ENCODE measurements at regions not wholly inside any gene's neighbourhood (a gene's known extent, or its start where the extent isn't known, plus 50 kb on each side); places are given as distances from the start of the nearest gene placed in this dataset.
"Not testable (repeated sequence)": the region's sequence is repeated elsewhere in the genome, so short reads cannot be mapped to it uniquely, and the experiment has no call there.

GRCh38 chr17:71625330-71625729 lies 495.5 kb upstream of the SOX9 start:
- no peak for DNase-seq

DNA sequence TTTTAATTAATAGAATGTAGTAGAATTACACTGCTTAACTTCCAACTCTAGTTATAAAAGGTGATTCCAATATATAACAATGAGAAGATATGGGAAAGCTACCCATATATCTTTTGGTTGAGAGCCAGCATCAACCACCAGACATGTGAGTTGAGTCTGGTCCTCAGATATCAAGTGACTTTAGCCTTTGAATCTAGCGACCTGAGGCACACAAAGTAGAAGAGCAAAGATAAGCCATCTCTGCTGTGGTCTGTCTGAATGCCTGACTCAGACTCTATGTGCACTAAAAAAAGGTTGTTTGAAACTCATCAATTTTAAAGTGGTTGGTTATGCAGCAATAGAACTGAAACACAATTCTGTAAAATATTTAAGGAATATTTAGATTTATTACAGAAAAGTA lies 492.5 kb upstream of the SOX9 start:
- no peak for DNase-seq

GRCh38 chr17:71631483-71631882 lies 489.3 kb upstream of the SOX9 start:
- no peak for DNase-seq

GRCh38 chr17:71632328-71632727 lies 488.5 kb upstream of the SOX9 start:
- no peak for DNase-seq

DNA sequence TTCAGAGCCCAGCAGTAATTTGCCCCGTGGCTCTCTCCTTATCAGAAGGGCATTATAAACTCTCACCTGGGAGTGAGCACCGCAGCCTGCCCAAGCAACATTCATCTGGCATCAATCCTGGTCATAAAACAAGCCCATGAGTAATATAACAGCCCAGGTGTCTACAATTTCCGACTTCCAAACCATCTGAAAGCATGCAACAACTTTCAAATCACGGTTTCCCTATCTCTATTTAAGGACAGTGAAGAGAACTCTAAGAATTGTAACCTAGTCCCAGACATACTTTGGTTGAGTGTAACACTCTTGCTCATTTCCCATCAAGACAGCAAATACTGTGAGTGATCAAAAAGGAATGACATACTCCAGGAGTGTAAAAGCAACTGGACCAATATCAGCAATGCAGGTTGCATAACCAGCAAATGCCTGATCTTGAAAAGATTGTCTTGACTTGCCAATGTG lies 487.4 kb upstream of the SOX9 start:
- DNase-seq = no peak

GRCh38 chr17:71634376-71634775 lies 486.4 kb upstream of the SOX9 start:
- DNase-seq = no peak

DNA sequence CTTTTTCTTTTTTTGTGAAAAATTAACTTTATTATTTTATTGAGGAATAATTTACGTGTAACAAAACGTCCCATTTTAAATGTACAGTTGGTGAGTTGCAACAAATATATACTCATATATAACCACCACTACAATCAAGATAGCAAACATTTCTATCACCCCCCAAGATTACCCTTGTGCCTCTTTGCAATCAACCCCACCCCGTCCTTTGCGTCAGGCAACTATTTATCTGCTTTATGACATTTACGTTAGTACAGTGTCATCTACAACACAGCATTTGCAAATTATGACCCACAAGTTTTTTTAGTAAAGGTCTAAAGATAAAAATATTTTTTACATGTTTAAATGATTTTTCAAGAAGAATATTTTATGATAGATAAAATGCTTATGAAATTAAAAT lies 485.6 kb upstream of the SOX9 start:
- DNase-seq = no peak

- no peak for DNase-seq
These were observed 484.2 kb upstream of the SOX9 start for GRCh38 chr17:71636644-71637043.

- no peak for DNase-seq
These were observed 482.2 kb upstream of the SOX9 start for GRCh38 chr17:71638668-71639067.

GRCh38 chr17:71639865-71640264 lies 481.0 kb upstream of the SOX9 start:
- no peak for DNase-seq

DNA sequence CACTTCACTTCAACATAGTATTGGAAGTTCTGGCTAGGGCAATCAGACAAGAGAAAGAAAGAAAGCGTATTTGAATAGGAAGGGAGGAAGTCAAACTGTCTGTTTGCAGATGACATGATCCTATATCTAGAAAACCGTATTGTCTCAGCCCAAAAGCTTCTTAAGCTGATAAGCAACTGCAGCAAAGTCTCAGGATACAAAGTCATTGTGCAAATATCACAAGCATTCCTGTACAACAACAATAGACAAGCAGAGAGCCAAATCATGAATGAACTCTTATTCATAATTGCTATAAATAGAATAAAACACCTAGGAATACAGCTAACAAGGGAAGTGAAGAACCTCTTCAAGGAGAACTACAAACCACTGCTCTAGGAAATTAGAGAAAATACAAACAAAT lies 473.9 kb upstream of the SOX9 start:
- not testable (repeated sequence) for DNase-seq

- DNase-seq = not testable (repeated sequence)
These were observed 472.5 kb upstream of the SOX9 start for GRCh38 chr17:71648342-71648741.

DNA sequence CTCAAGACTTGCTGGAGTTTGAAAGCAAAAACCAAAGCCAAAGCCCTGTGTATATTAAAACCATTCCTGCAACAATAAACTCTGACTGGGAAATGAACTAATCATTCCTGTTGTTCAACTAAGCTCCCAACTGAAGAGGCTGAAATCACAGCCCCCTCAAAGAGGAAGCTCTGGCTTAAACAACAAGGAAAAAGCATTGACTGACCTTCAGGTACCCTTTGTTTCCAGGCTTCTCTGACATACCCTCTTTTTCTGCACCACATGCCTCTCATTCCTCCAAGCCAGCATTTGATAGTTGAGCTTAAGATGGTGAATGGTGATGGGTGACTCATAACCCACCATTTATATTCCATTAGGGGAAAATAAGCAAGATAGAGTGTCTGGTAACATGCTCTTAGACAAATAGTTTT lies 470.9 kb upstream of the SOX9 start:
- no peak for DNase-seq

- DNase-seq = no peak
These were observed 465.3 kb upstream of the SOX9 start for GRCh38 chr17:71655542-71655941.

DNA sequence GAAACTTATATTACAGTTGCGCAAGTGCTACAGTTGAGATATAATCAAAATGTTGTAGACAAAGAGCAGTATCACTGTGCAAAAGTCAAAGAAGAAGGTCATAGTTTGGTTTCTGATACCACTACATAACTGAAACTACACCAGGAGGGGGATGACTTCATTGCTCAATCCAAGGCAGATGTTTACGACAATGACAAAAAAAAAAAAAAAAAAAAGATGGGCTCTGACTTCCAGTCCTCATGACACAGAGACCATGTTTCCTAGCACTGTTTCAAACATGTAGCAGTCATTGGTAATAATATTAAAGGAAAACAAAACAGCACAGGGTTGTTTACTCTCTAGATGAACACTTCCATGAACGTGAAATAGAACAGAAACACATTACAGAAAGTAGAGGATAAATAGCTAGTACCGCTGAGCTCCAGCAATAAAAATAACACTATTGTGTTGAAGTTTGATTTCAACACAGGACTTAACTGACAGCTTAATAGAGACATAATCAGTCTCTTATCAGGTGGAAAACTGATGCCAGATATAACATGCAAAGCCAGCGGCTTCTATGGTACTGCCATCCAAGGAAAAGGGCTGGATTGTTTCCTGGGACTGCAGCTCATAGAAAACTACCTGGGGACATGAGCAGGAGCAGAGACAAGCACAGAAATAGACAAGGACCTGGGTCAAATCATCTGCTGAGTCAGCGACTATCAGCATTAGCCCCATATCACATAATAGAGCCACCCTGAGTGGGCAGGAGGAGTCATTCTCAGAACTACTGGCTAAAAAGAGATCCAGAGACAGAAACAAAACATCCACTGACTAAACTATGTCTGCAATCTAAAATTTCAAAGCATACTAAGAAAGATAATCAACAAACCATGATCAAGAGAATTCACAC lies 463.6 kb upstream of the SOX9 start:
- no peak for DNase-seq

GRCh38 chr17:71658996-71659395 lies 461.8 kb upstream of the SOX9 start:
- no peak for DNase-seq

DNA sequence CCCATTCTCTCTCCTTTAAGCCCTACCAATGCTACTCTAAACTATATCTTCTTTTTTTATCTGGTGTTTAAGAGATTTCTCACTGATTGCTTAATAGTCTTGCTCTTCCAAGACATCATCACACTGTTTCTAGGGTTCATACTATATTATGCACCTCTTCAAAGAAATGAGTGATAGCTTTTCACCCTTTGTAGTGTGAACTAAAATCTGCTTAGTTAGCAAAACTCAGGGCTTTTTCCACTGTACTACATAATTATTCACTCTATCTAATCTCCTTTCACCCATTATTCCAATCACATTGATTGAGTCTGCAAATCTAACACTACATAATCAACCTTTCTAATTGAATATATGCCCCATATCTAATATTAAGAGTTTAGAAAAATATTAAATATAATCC lies 456.0 kb upstream of the SOX9 start:
- no peak for DNase-seq

DNA sequence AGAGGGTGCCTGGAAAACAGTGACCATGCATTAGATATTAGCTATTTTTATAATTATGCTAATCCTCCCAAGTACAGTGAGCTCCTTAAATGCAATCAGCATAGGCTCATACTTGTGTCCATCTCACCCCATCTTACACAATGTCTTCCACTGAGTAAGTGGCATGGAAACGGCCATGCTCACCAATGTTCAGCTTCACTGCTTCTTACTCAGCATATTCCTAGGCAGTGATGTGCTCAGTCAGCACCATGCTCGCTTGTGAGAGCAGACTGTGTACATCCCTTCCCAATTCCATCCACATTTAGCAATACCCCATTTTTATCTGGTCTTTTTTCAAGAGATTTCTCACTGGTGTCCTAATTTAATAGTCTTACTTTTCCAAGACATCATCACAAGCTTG lies 454.8 kb upstream of the SOX9 start:
- DNase-seq = no peak

DNA sequence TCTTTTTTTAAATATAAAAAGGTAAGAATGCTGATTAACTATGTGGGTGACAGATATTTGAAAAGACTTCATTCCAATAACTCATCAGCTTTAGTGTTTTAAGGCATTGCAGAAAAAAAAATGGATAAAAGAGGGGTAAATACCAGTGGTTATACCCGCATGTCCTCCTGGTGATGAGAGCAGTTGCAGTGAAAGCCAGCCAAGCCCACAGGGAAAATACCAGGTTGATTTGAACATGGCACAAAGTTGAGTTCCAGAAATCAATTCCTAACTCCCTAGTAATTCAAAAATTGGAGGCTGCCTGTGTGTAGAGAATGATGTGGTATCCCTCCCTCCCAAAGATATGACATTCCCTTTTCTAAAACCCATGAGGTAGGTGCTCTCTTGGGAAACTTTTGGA lies 453.2 kb upstream of the SOX9 start:
- DNase-seq = no peak

GRCh38 chr17:71668807-71669206 lies 452.0 kb upstream of the SOX9 start:
- no peak for DNase-seq

DNA sequence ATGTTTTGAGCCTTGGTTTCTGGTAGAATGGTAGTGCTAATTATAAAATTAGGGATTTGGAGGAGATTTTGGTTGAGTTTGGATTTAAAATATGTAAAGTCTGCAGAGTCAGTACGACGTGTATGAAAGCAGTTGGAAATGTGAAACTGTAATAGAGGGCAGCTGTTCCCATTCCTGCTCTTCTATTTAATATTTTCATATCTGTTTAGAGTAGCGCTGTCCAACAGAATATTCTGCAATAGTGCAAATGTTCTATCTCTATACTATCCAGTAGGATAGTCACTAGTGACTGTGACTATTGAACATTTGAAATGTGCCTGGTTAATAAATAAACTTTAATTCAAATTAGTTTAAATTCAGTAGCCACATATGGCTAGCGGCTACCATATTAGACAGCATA lies 443.4 kb upstream of the SOX9 start:
- DNase-seq = no peak

GRCh38 chr17:71679832-71680231 lies 441.0 kb upstream of the SOX9 start:
- no peak for DNase-seq

DNA sequence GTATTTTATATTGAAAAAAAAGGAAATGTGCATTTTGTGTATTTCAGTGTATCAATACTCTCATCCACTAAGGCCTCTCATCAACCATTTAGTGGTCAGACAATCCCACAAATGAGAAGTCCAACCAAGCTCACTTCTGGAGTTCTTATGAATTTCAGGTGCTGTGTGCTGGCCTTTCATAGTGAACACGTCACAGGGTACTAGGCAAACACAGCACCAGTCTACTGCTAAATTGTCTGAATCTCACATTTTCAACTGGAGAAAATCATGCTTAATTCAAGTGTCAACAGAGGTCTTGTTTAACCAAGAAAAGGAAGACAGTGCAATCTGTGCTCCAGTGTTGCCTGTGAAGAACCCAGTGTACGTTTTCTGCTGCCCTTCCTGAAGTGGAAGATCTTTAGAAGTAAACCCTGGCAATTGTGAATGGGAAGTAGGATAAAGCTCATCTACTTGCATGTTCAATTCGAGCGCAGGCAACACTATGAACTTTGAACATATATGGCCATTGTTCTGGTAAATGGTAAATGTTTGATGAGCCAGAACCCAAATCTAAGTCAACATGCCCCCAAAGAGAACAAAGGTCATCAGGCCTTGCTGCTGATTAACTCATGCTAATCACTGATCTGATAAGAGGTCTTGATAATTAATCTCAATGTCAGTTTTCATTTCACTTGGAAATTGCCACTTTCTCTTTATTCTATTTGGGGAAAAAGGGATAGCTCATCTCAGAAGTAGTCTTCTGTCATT lies 439.2 kb upstream of the SOX9 start:
- DNase-seq = no peak

- DNase-seq = no peak
These were observed 438.7 kb upstream of the SOX9 start for GRCh38 chr17:71682174-71682494.

Data from NCI-H526 treated with DMSO at 0.1 percent for 48 hours (cell line).